Esophagus squamous epithelium (tissue), 4 donors: ENCODE measurements at regions not wholly inside any gene's neighbourhood (a gene's known extent, or its start where the extent isn't known, plus 50 kb on each side); places are given as distances from the start of the nearest gene placed in this dataset.

ENCODE experiments used
- CTCF ChIP-seq, 6 experiments: fragments of 450-650 bp in 4 of 6; fragments of 200-600 bp in 2 of 6; sonication (generic) in 2 of 6; IDR thresholded peaks; one replicate each; pipeline ENCODE4 v1.5.1; 2016 to 2019; ENCODE audit warnings: antibody characterized with exemption in 6 of 6, mild to moderate bottlenecking in 4 of 6, moderate library complexity in 4 of 6
- POLR2A ChIP-seq, 4 donors: fragments of 450-650 bp; IDR thresholded peaks; one replicate each; pipeline ENCODE4 v1.6.1; 2017; ENCODE audit warnings: antibody characterized with exemption in 4 of 4, mild to moderate bottlenecking in 4 of 4, moderate library complexity in 3 of 4

GRCh38 chr2:103512442-103512841, 750.6 kb downstream of the TMEM182 start:
- TF ChIP-seq CTCF (IDR thresholded peaks at IDR 0.05), result no peak
- TF ChIP-seq POLR2A (IDR thresholded peaks at IDR 0.05), result no peak
